ENCODE measurements at regions not wholly inside any gene's neighbourhood (a gene's known extent, or its start where the extent isn't known, plus 50 kb on each side); places are given as distances from the start of the nearest gene placed in this dataset.

DNA sequence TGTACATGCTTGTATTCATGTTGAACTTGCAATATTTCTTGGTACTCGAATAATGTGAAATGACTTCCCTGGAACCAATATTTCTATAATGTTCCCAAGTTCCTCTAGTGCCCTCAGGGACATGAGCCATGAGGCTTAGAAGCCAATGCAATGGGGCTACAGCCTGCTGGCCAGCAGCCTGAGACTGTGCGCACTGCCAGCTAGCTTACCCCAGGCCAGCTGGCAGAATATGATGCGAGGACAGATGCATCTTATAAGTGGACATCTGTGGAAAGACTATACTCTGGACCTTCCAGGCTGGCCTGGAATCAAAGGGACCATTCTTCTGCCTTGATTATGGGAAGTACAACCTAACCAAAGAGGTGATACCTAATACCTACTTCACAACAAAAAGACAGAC lies 1862.0 kb upstream of the ACO1 start:
- CTCF ChIA-PET, result no interaction called here
- Histone ChIP-seq H3K4me3 (replicated peaks in 1 of 2; ENCODE audit: low read depth in 1 of 2, low read length in 2 of 2) (no peak overlapping the region), H3K27ac (ENCODE audit: low read depth, low read length) (no peak overlapping the region), H3K9ac (ENCODE audit: low read length) (no peak overlapping the region), H3K4me2 (ENCODE audit: low read length) (no peak overlapping the region), H3K9me2 (ENCODE audit: insufficient read depth) (no peaks in the 10 kb centered on the region), H3K4me1 (ENCODE audit: control insufficient read depth in 1 of 2, insufficient read depth in 2 of 2, low read length in 2 of 2) (no peaks in the 10 kb centered on the region), H3K79me2 (ENCODE audit: insufficient read depth, low read length) (no peaks in the 10 kb centered on the region), H4K20me1 (ENCODE audit: insufficient read depth) (no peaks in the 10 kb centered on the region), H3K9me3 (ENCODE audit: control insufficient read depth in 1 of 2, insufficient read depth in 1 of 2, low read depth in 1 of 2, low read length in 2 of 2) (no peaks in the 10 kb centered on the region), H3K27me3 (ENCODE audit: insufficient read depth, low read length) (no peaks in the 10 kb centered on the region), H3K36me3 (ENCODE audit: control insufficient read depth in 1 of 2, insufficient read depth in 2 of 2, low read length in 2 of 2) (no peaks in the 10 kb centered on the region), H2AFZ (ENCODE audit: low read depth, low read length, poor library complexity, severe bottlenecking) (no peak overlapping the region)
- RAD21 ChIA-PET (ENCODE audit: low non-redundant PET in 1 of 2, low total read pairs in 2 of 2, uncharacterized antibody in 2 of 2, unreplicated experiment in 2 of 2), result no interaction called here
- no peak for ATAC-seq
- TF ChIP-seq ZFX (IDR thresholded peaks at IDR 0.05), result no peak
- no peak for TF ChIP-seq CEBPB (IDR thresholded peaks at IDR 0.05; ENCODE audit: low read depth)
- BruUV-seq (replicated peaks), result no TSS peak
- DNase-seq (ENCODE audit: low read depth, low spot score), result no peak
- intact Hi-C loops (cut with micrococcal nuclease), result no loop called here
- POLR2A ChIA-PET, result no interaction called here

- ChIA-PET POLR2A (no interaction called here), CTCF (no interaction called here), RAD21 (ENCODE audit: low non-redundant PET in 1 of 2, low total read pairs in 2 of 2, uncharacterized antibody in 2 of 2, unreplicated experiment in 2 of 2) (no interaction called here)
- Histone ChIP-seq H3K4me1 (ENCODE audit: control insufficient read depth in 1 of 2, insufficient read depth in 2 of 2, low read length in 2 of 2) (no peaks in the 10 kb centered on the region), H3K9me3 (ENCODE audit: control insufficient read depth in 1 of 2, insufficient read depth in 1 of 2, low read depth in 1 of 2, low read length in 2 of 2) (no peaks in the 10 kb centered on the region), H3K4me3 (replicated peaks in 1 of 2; ENCODE audit: low read depth in 1 of 2, low read length in 2 of 2) (no peak overlapping the region), H3K79me2 (ENCODE audit: insufficient read depth, low read length) (no peaks in the 10 kb centered on the region), H3K4me2 (ENCODE audit: low read length) (no peak overlapping the region), H2AFZ (ENCODE audit: low read depth, low read length, poor library complexity, severe bottlenecking) (no peak overlapping the region), H3K9me2 (ENCODE audit: insufficient read depth) (no peaks in the 10 kb centered on the region), H3K27ac (ENCODE audit: low read depth, low read length) (no peak overlapping the region), H3K9ac (ENCODE audit: low read length) (no peak overlapping the region), H3K27me3 (ENCODE audit: insufficient read depth, low read length) (no peaks in the 10 kb centered on the region), H3K36me3 (ENCODE audit: control insufficient read depth in 1 of 2, insufficient read depth in 2 of 2, low read length in 2 of 2) (no peaks in the 10 kb centered on the region), H4K20me1 (ENCODE audit: insufficient read depth) (no peaks in the 10 kb centered on the region)
- BruUV-seq (replicated peaks), result no TSS peak
- TF ChIP-seq EZH2phosphoT487 (IDR thresholded peaks at IDR 0.05; ENCODE audit: borderline replicate concordance) (no peak), POLR2AphosphoS5 (IDR thresholded peaks at IDR 0.05; ENCODE audit: low read depth, low read length) (no peak), EZH2 (IDR thresholded peaks at IDR 0.05) (no peak), SRF (IDR thresholded peaks at IDR 0.05; ENCODE audit: low read depth) (no peak), POLR2A (IDR thresholded peaks at IDR 0.05; ENCODE audit: borderline replicate concordance, extremely low read depth, insufficient read depth, insufficient read length) (no peak), YY1 (IDR thresholded peaks at IDR 0.05; ENCODE audit: extremely low read depth, insufficient replicate concordance, low read depth, low read length) (no peak), JUND (IDR thresholded peaks at IDR 0.05) (no peak), ATF3 (IDR thresholded peaks at IDR 0.05) (no peak)
- ATAC-seq (no peak), DNase-seq (ENCODE audit: low read depth, low spot score) (no peak)
- intact Hi-C loops (cut with micrococcal nuclease), result no loop called here
Measured at GRCh38 chr9:30524311-30524710, 1860.1 kb upstream of the ACO1 start.
